ELF-1 (cell line): ENCODE measurements at regions not wholly inside any gene's neighbourhood (a gene's known extent, or its start where the extent isn't known, plus 50 kb on each side); places are given as distances from the start of the nearest gene placed in this dataset.
"Not testable (repeated sequence)": the region's sequence is repeated elsewhere in the genome, so short reads cannot be mapped to it uniquely, and the experiment has no call there.

Experiments used
- DNase-seq: peaks from one replicate; pipeline ENCODE4 v3.0.0-alpha.2; 2016; ENCODE audit warnings: low read depth, low spot score

- peak; percentile 18 for DNase-seq
These were observed 472.6 kb upstream of the NECTIN3 start for GRCh38 chr3:110598847-110599490.

- no peak for DNase-seq
These were observed 463.1 kb upstream of the NECTIN3 start for GRCh38 chr3:110608566-110608965.

- no peak for DNase-seq
These were observed 459.6 kb upstream of the NECTIN3 start for GRCh38 chr3:110612045-110612444.

GRCh38 chr3:110614186-110614585, 457.4 kb upstream of the NECTIN3 start:
- DNase-seq = no peak

GRCh38 chr3:110615454-110615853, 456.2 kb upstream of the NECTIN3 start:
- DNase-seq = no peak

- no peak for DNase-seq
These were observed 452.9 kb upstream of the NECTIN3 start for GRCh38 chr3:110618512-110619226.

- DNase-seq = no peak
These were observed 451.5 kb upstream of the NECTIN3 start for GRCh38 chr3:110620118-110620517.

GRCh38 chr3:110623571-110623970, 448.0 kb upstream of the NECTIN3 start:
- DNase-seq = no peak

GRCh38 chr3:110624576-110624975, 447.0 kb upstream of the NECTIN3 start:
- DNase-seq = no peak

- peak; percentile 78 for DNase-seq
These were observed 446.3 kb upstream of the NECTIN3 start for GRCh38 chr3:110625201-110625747.

- DNase-seq = not testable (repeated sequence)
These were observed 444.9 kb upstream of the NECTIN3 start for GRCh38 chr3:110626652-110627111.

GRCh38 chr3:110628650-110629301, 442.8 kb upstream of the NECTIN3 start:
- no peak for DNase-seq

- DNase-seq = no peak
These were observed 441.7 kb upstream of the NECTIN3 start for GRCh38 chr3:110629917-110630316.

- DNase-seq = no peak
These were observed 427.4 kb upstream of the NECTIN3 start for GRCh38 chr3:110644203-110644602.

- no peak for DNase-seq
These were observed 425.6 kb upstream of the NECTIN3 start for GRCh38 chr3:110646055-110646454.

- DNase-seq = no peak
These were observed 425.1 kb upstream of the NECTIN3 start for GRCh38 chr3:110646496-110646895.

- DNase-seq = no peak
These were observed 424.0 kb upstream of the NECTIN3 start for GRCh38 chr3:110647586-110647985.

- no peak for DNase-seq
These were observed 420.9 kb upstream of the NECTIN3 start for GRCh38 chr3:110650741-110651140.

- DNase-seq = no peak
These were observed 416.6 kb upstream of the NECTIN3 start for GRCh38 chr3:110654843-110655502.

- DNase-seq = no peak
These were observed 415.1 kb upstream of the NECTIN3 start for GRCh38 chr3:110656394-110657025.

- DNase-seq = no peak
These were observed 407.5 kb upstream of the NECTIN3 start for GRCh38 chr3:110664148-110664547.
